ENCODE measurements at regions not wholly inside any gene's neighbourhood (a gene's known extent, or its start where the extent isn't known, plus 50 kb on each side); places are given as distances from the start of the nearest gene placed in this dataset.

DNA sequence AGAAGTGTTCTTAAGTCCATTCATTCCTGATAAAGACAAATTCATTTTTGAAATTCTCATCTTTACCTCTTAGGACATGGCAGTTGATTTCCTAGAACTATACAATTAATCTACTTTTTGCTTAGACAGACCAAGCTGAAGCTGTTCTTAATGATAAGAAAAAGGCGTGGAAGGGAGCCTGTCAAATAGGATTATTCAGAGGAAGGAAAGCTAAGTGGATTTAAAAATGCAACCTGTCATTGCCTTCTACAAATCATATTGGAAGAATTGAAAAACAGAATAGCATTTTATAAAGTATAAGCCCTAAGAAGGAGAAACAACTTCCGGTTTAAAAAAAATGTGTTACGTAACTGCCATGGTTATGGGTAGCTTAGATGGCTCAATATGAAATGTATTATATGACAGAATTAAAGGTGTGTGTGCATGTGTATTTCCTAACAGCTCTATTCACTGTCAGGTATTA lies 81.2 kb upstream of the RAP2B start:
- no peak for DNase-seq (ENCODE audit: low read depth in 1 of 2, low spot score in 1 of 2)
- TF ChIP-seq, protein P1, sequence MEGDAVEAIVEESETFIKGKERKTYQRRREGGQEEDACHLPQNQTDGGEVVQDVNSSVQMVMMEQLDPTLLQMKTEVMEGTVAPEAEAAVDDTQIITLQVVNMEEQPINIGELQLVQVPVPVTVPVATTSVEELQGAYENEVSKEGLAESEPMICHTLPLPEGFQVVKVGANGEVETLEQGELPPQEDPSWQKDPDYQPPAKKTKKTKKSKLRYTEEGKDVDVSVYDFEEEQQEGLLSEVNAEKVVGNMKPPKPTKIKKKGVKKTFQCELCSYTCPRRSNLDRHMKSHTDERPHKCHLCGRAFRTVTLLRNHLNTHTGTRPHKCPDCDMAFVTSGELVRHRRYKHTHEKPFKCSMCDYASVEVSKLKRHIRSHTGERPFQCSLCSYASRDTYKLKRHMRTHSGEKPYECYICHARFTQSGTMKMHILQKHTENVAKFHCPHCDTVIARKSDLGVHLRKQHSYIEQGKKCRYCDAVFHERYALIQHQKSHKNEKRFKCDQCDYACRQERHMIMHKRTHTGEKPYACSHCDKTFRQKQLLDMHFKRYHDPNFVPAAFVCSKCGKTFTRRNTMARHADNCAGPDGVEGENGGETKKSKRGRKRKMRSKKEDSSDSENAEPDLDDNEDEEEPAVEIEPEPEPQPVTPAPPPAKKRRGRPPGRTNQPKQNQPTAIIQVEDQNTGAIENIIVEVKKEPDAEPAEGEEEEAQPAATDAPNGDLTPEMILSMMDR (IDR thresholded peaks at IDR 0.05; ENCODE audit: low read depth, low read length): no peak
- Histone ChIP-seq H3K27ac (no peak overlapping the region), H3K36me3 (no peaks in the 10 kb centered on the region), H3K9me3 (ENCODE audit: low read depth) (no peaks in the 10 kb centered on the region), H3K4me3 (no peak overlapping the region), H3K4me1 (ENCODE audit: low read depth) (no peaks in the 10 kb centered on the region), H3K27me3 (no peaks in the 10 kb centered on the region)

DNA sequence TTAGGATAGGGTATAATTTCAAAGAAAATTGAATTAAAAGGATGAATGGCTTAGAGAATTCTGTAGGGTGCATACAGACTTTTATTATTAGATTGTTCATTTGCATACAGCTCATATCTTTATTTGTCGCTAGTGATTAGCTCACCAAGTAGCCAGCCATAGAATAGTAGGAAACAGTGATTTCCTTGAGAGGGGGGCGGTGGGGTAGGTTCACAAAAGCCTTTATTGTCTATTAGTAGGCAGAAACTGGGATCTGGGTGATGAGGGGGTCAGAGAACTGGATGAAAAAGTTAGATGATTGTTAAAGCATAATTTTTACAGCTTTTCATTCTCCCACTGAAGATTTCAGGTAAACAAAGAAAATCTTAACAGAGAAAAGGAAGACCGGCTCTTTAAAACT lies 77.6 kb upstream of the RAP2B start:
- H3K27ac ChIP-seq: no peak overlapping the region
- no peaks in the 10 kb centered on the region for H3K36me3 ChIP-seq
- H3K4me1 ChIP-seq (ENCODE audit: low read depth): no peaks in the 10 kb centered on the region
- no peaks in the 10 kb centered on the region for H3K9me3 ChIP-seq (ENCODE audit: low read depth)
- no peak overlapping the region for H3K4me3 ChIP-seq
- no peak for DNase-seq (ENCODE audit: low read depth in 1 of 2, low spot score in 1 of 2)
- TF ChIP-seq, protein P1 (IDR thresholded peaks at IDR 0.05; ENCODE audit: low read depth, low read length): no peak
- H3K27me3 ChIP-seq: no peaks in the 10 kb centered on the region

DNA sequence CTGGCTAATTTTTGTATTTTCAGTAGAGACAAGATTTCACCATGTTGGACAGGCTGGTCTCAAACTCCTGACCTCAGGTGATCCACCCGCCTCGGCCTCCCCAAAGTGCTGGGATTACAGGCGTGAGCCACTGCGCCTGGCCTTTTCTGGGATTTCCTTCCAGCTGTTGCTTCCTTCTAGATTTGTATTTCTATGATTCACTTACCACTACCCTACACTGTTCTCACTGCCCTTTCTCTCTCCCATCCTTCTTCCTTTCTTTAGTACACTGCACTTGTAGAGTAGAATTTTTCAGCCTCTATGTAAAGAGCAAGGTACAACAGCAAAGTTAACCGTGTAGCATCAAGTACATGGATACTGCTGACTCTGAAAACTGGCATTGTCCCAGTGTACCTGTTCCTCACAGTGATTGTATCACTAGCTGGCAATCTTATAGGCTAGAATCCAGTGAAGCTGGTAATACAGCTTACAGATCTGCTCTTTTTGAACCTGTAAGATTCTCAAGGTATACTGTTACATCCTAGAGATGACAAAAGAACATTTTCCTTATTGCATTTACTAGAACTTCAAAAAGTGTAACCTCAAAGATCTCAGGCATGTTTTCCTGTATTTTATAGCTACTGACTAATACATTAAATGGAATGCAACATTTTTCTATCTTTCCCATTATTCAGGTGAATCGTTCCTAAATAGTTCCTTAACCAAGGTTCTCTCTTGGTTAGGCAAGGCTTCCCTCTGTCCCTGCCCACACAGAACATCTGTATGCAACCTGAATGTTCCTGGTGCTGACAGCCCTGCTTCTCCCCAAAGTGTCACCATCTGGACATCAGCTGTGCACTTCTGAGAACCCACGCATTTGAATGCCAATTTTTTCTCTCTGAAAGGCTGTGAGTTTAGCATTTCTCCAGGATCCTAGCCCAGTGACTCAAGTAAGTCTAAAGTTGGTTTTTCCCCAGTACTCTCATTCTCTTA lies 74.1 kb upstream of the RAP2B start:
- peak in 1 of 2 donors; percentile 40 for DNase-seq (ENCODE audit: low read depth in 1 of 2, low spot score in 1 of 2)
- no peak overlapping the region for H3K4me3 ChIP-seq
- H3K36me3 ChIP-seq: no peaks in the 10 kb centered on the region
- TF ChIP-seq, protein P1 (IDR thresholded peaks at IDR 0.05; ENCODE audit: low read depth, low read length): no peak
- H3K27ac ChIP-seq: no peak overlapping the region
- no peaks in the 10 kb centered on the region for H3K27me3 ChIP-seq
- no peaks in the 10 kb centered on the region for H3K9me3 ChIP-seq (ENCODE audit: low read depth)
- H3K4me1 ChIP-seq (ENCODE audit: low read depth): no peaks in the 10 kb centered on the region

DNA sequence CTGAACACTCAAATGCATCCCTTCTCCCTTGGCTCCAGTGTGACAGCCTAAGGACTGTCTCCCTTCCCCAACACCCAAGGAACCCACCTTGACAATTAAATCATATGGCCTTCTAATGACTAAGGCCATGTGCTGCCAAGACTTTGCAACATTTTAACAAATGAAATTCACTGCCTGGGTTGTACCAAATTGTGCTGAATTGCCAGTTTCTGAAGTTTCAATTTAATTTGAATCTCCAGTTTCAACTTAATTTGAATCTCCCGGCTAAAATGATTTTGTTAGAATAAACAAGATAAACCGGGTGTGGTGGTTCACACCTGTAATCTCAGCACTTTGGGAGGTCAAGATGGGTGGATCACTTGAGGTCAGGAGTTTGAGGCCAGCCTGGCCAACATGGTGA lies 72.4 kb upstream of the RAP2B start:
- Histone ChIP-seq H3K27ac (no peak overlapping the region), H3K27me3 (no peaks in the 10 kb centered on the region), H3K36me3 (no peaks in the 10 kb centered on the region), H3K4me1 (ENCODE audit: low read depth) (no peaks in the 10 kb centered on the region), H3K4me3 (no peak overlapping the region), H3K9me3 (ENCODE audit: low read depth) (no peaks in the 10 kb centered on the region)
- TF ChIP-seq, protein P1 (IDR thresholded peaks at IDR 0.05; ENCODE audit: low read depth, low read length): no peak
- DNase-seq (ENCODE audit: low read depth in 1 of 2, low spot score in 1 of 2): no peak

DNA sequence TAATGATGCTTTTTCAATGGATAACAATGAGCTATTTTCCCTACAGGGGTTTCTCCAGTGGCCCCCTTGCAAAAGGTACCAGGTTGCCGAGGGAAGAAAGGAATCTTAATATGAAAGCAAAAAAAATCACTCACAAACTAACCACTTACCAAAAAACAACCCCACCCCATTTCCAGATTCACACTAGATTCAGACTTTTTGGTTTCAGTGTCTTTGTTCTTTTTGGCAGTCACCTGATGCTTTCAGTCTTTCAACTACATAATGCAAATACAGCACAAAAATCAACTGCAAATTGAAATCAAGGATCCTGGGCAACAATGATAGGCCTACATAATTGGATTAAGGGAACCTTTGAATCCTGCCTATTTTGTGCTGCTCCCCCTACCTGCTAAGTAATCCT lies 71.1 kb upstream of the RAP2B start:
- Histone ChIP-seq H3K4me1 (ENCODE audit: low read depth) (no peaks in the 10 kb centered on the region), H3K9me3 (ENCODE audit: low read depth) (no peaks in the 10 kb centered on the region), H3K27ac (no peak overlapping the region), H3K36me3 (no peaks in the 10 kb centered on the region), H3K27me3 (no peaks in the 10 kb centered on the region), H3K4me3 (no peak overlapping the region)
- DNase-seq (ENCODE audit: low read depth in 1 of 2, low spot score in 1 of 2): no peak
- TF ChIP-seq, protein P1 (IDR thresholded peaks at IDR 0.05; ENCODE audit: low read depth, low read length): no peak
